KMS-11 (cell line): ENCODE measurements at regions not wholly inside any gene's neighbourhood (a gene's known extent, or its start where the extent isn't known, plus 50 kb on each side); places are given as distances from the start of the nearest gene placed in this dataset.

Experiments used
- H2AFZ ChIP-seq: fragments of 200-600 bp; sonication (generic); 2 replicates; pipeline ENCODE4 v1.6.1; 2016; ENCODE audit warnings: antibody characterized with exemption, mixed run types, low read depth
- H3K27ac ChIP-seq: fragments of 200-600 bp; sonication (generic); 2 replicates; pipeline ENCODE4 v1.6.1; 2016; ENCODE audit warnings: mild to moderate bottlenecking, mixed run types
- H3K27me3 ChIP-seq: fragments of 200-600 bp; sonication (generic); 2 replicates; pipeline ENCODE4 v1.6.1; 2017; ENCODE audit warnings: mild to moderate bottlenecking, low read depth, mixed run types, moderate library complexity; ENCODE audit not compliant: insufficient read depth
- H3K36me3 ChIP-seq: fragments of 200-600 bp; sonication (generic); 2 replicates; pipeline ENCODE4 v1.6.1; 2017; ENCODE audit warnings: mild to moderate bottlenecking, mixed run types; ENCODE audit not compliant: insufficient read depth
- H3K4me1 ChIP-seq: fragments of 200-600 bp; sonication (generic); 2 replicates; pipeline ENCODE4 v1.6.1; 2016; ENCODE audit warnings: mild to moderate bottlenecking, low read depth, mixed run types; ENCODE audit not compliant: poor library complexity, severe bottlenecking
- H3K4me2 ChIP-seq: fragments of 200-600 bp; sonication (generic); 2 replicates; pipeline ENCODE4 v1.7.0; 2016; ENCODE audit warnings: mild to moderate bottlenecking, mixed run types
- H3K4me3 ChIP-seq: fragments of 200-600 bp; sonication (generic); IDR thresholded peaks from 2 replicates; pipeline ENCODE4 v1.6.1; 2017; ENCODE audit warnings: low read depth, low read length, mixed read lengths; ENCODE audit not compliant: insufficient read depth
- H3K79me2 ChIP-seq: fragments of 200-600 bp; sonication (generic); 2 replicates; pipeline ENCODE4 v1.6.1; 2016; ENCODE audit warnings: low read depth, mixed run types; ENCODE audit not compliant: insufficient read depth
- H3K9ac ChIP-seq: fragments of 200-600 bp; sonication (generic); 2 replicates; pipeline ENCODE4 v1.6.1; 2016; ENCODE audit warnings: mild to moderate bottlenecking, mixed run types
- H4K20me1 ChIP-seq: fragments of 200-600 bp; sonication (generic); 2 replicates; pipeline ENCODE4 v1.6.1; 2016; ENCODE audit warnings: mild to moderate bottlenecking, mixed run types; ENCODE audit not compliant: insufficient read depth
- CTCF ChIP-seq: fragments of 200-600 bp; sonication (generic); conservative IDR thresholded peaks from 2 replicates; pipeline ENCODE4 v1.6.1; 2017; ENCODE audit warnings: low read depth, mild to moderate bottlenecking, antibody characterized with exemption, low read length, moderate library complexity, mixed read lengths

DNA sequence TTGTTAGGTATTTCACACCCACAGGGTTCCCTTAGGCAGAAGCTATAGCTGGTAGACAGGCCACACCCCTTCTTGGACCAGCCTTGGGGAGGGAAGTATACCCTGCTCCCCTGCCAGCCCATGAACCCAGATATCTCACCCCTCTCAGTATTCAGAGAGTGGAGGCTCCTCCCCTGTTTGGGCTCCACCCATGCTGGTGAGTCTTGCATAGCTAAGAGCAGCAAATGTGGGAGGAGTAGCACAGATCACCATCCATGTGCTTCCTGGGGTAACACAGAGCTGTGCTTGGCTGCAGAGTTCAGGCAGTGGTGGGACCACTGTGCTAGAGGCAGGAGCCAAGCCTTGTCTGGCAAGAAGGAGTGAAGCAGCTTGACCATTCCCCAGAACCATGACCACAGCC is 427.2 kb downstream of the ZIC1 start:
- no peak overlapping the region for H2AFZ ChIP-seq
- no peak overlapping the region for H3K27ac ChIP-seq
- no peaks in the 10 kb centered on the region for H3K79me2 ChIP-seq
- no peak for TF ChIP-seq CTCF
- H3K27me3 ChIP-seq, result no peaks in the 10 kb centered on the region
- H3K9ac ChIP-seq, result no peak overlapping the region
- H3K4me2 ChIP-seq, result no peak overlapping the region
- no peaks in the 10 kb centered on the region for H3K36me3 ChIP-seq
- no peaks in the 10 kb centered on the region for H3K4me1 ChIP-seq
- H3K4me3 ChIP-seq, result no peak overlapping the region
- H4K20me1 ChIP-seq, result no peaks in the 10 kb centered on the region

- no peaks in the 10 kb centered on the region for H3K4me1 ChIP-seq
- no peak overlapping the region for H3K9ac ChIP-seq
- no peak for TF ChIP-seq CTCF
- H3K79me2 ChIP-seq, result no peaks in the 10 kb centered on the region
- H3K27ac ChIP-seq, result no peak overlapping the region
- H3K4me2 ChIP-seq, result no peak overlapping the region
- H4K20me1 ChIP-seq, result no peaks in the 10 kb centered on the region
- no peak overlapping the region for H2AFZ ChIP-seq
- H3K36me3 ChIP-seq, result no peaks in the 10 kb centered on the region
- H3K27me3 ChIP-seq, result no peaks in the 10 kb centered on the region
- no peak overlapping the region for H3K4me3 ChIP-seq
These were observed 429.5 kb downstream of the ZIC1 start for GRCh38 chr3:147838652-147839051.

GRCh38 chr3:147843331-147843730 is 434.2 kb downstream of the ZIC1 start:
- Histone ChIP-seq H2AFZ (no peak overlapping the region), H4K20me1 (no peaks in the 10 kb centered on the region), H3K4me1 (no peaks in the 10 kb centered on the region), H3K27me3 (no peaks in the 10 kb centered on the region), H3K4me2 (no peak overlapping the region), H3K4me3 (no peak overlapping the region), H3K36me3 (no peaks in the 10 kb centered on the region), H3K9ac (no peak overlapping the region), H3K27ac (no peak overlapping the region), H3K79me2 (no peaks in the 10 kb centered on the region)
- TF ChIP-seq CTCF, result no peak

DNA sequence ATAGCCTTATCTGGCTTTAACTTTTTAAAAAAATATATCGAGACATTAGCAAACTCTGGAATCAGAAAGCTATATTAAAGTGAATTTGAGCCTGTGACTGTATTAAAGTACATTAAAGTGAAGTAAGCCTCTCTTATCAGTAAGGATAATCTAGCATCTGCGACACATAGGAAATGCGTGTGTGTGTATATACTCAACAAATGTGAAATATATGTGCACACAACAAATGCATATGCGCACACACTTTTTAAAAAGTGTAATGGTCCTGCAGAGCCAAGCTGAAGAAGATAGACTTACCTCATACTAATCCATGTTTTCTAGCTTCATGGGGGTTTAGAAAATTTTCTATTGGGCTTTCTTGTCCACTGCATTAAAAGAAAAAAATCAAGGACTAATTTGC is 437.1 kb downstream of the ZIC1 start:
- Histone ChIP-seq H3K4me1 (no peaks in the 10 kb centered on the region), H3K36me3 (no peaks in the 10 kb centered on the region), H3K9ac (no peak overlapping the region), H4K20me1 (no peaks in the 10 kb centered on the region), H3K4me2 (no peak overlapping the region), H2AFZ (no peak overlapping the region), H3K27me3 (no peaks in the 10 kb centered on the region), H3K27ac (no peak overlapping the region), H3K4me3 (no peak overlapping the region), H3K79me2 (no peaks in the 10 kb centered on the region)
- TF ChIP-seq CTCF, result no peak
